Myocyte (in vitro differentiated cells): ENCODE measurements at regions not wholly inside any gene's neighbourhood (a gene's known extent, or its start where the extent isn't known, plus 50 kb on each side); places are given as distances from the start of the nearest gene placed in this dataset.

Source experiments
- DNase-seq: peaks from one replicate; pipeline ENCODE4 v3.0.0-alpha.2; 2012; ENCODE audit warnings: low read depth

- DNase-seq: no peak
Observed at GRCh38 chr4:146998157-146998556, 52.5 kb upstream of the TTC29 start.

- no peak for DNase-seq
Observed at GRCh38 chr4:147003956-147004809, 58.5 kb upstream of the TTC29 start.

- DNase-seq: no peak
Observed at GRCh38 chr4:147006229-147006628, 60.6 kb upstream of the TTC29 start.

GRCh38 chr4:147009875-147010274 lies 64.2 kb upstream of the TTC29 start:
- DNase-seq: no peak

GRCh38 chr4:147011411-147011810 lies 65.7 kb upstream of the TTC29 start:
- DNase-seq: no peak

- DNase-seq: no peak
Observed at GRCh38 chr4:147012059-147012707, 66.5 kb upstream of the TTC29 start.

GRCh38 chr4:147014946-147015345 lies 69.3 kb upstream of the TTC29 start:
- no peak for DNase-seq

GRCh38 chr4:147015491-147015890 lies 69.8 kb upstream of the TTC29 start:
- no peak for DNase-seq

- DNase-seq: no peak
Observed at GRCh38 chr4:147017081-147017480, 71.4 kb upstream of the TTC29 start.

- DNase-seq: peak; percentile 86
Observed at GRCh38 chr4:147019091-147019490, 73.4 kb upstream of the TTC29 start.

- DNase-seq: no peak
Observed at GRCh38 chr4:147020456-147020855, 74.8 kb upstream of the TTC29 start.

- no peak for DNase-seq
Observed at GRCh38 chr4:147025042-147025441, 79.4 kb upstream of the TTC29 start.

- DNase-seq: no peak
Observed at GRCh38 chr4:147029296-147029695, 83.6 kb upstream of the TTC29 start.

- DNase-seq: peak; percentile 45
Observed at GRCh38 chr4:147034372-147034771, 88.7 kb upstream of the TTC29 start.

GRCh38 chr4:147037069-147037468 lies 91.4 kb upstream of the TTC29 start:
- DNase-seq: no peak

- peak; percentile 77 for DNase-seq
Observed at GRCh38 chr4:147039976-147040575, 94.4 kb upstream of the TTC29 start.

GRCh38 chr4:147040874-147041273 lies 95.2 kb upstream of the TTC29 start:
- DNase-seq: no peak

GRCh38 chr4:147041376-147041775 lies 95.7 kb upstream of the TTC29 start:
- no peak for DNase-seq

GRCh38 chr4:147042046-147042445 lies 96.4 kb upstream of the TTC29 start:
- no peak for DNase-seq

- DNase-seq: peak; percentile 8
Observed at GRCh38 chr4:147044241-147044640, 98.6 kb upstream of the TTC29 start.

- DNase-seq: peak; percentile 54
Observed at GRCh38 chr4:147049946-147050345, 104.3 kb upstream of the TTC29 start.

GRCh38 chr4:147050356-147050765 lies 104.7 kb upstream of the TTC29 start:
- peak; percentile 52 for DNase-seq
